ENCODE measurements at regions not wholly inside any gene's neighbourhood (a gene's known extent, or its start where the extent isn't known, plus 50 kb on each side); places are given as distances from the start of the nearest gene placed in this dataset.

- Histone ChIP-seq H3T11ph (ENCODE audit: low read length) (no peak overlapping the region), H2BK20ac (ENCODE audit: low read depth, low read length, poor library complexity, severe bottlenecking) (no peak overlapping the region), H2BK15ac (ENCODE audit: low read depth, low read length) (no peak overlapping the region), H3K79me2 (ENCODE audit: insufficient read depth, low read length) (no peaks in the 10 kb centered on the region), H4K8ac (replicated peaks; ENCODE audit: insufficient read length, low read depth, low read length) (no peak overlapping the region), H3K27me3 (ENCODE audit: insufficient read depth, low read length) (no peaks in the 10 kb centered on the region), H3K56ac (ENCODE audit: insufficient read length, low read depth, low read length) (no peak overlapping the region), H3K23ac (ENCODE audit: insufficient read length, low read depth, low read length) (no peak overlapping the region), H2BK120ac (ENCODE audit: low read depth, low read length, poor library complexity, severe bottlenecking) (no peak overlapping the region), H3K4me1 (ENCODE audit: insufficient read depth, low read length) (no peaks in the 10 kb centered on the region), H3K18ac (ENCODE audit: insufficient read length, low read depth, low read length) (no peak overlapping the region), H3K9ac (ENCODE audit: extremely low read depth, insufficient read length, low read length) (no peak overlapping the region), H2AFZ (ENCODE audit: low read length) (no peak overlapping the region), H4K20me1 (ENCODE audit: control insufficient read depth, insufficient read depth, insufficient read length) (no peaks in the 10 kb centered on the region), H3K79me1 (ENCODE audit: insufficient read depth, low read depth, low read length, poor library complexity, severe bottlenecking) (no peaks in the 10 kb centered on the region), H3K27ac (ENCODE audit: insufficient read length, low read depth, low read length) (no peak overlapping the region), H3K4me2 (ENCODE audit: insufficient read depth, insufficient read length, low read length) (no peak overlapping the region), H3K14ac (ENCODE audit: insufficient read depth, low read length) (no peak overlapping the region), H2AK5ac (ENCODE audit: insufficient read length, low read length) (no peak overlapping the region), H2BK12ac (ENCODE audit: insufficient read length, low read depth, low read length) (no peak overlapping the region), H3K4ac (ENCODE audit: low read depth, low read length) (no peak overlapping the region), H2BK5ac (ENCODE audit: insufficient read length, low read length) (no peak overlapping the region), H3K9me3 (ENCODE audit: control insufficient read depth, low read depth, low read length) (no peaks in the 10 kb centered on the region), H4K91ac (ENCODE audit: insufficient read length, low read depth, low read length) (no peak overlapping the region), H3K23me2 (ENCODE audit: insufficient read length, low read depth, low read length, poor library complexity, severe bottlenecking) (no peaks in the 10 kb centered on the region), H4K5ac (ENCODE audit: insufficient read length, low read depth, low read length) (no peak overlapping the region)
- no peak overlapping the region for H3K4me3 Mint-ChIP-seq
- H3K27ac Mint-ChIP-seq: no peak overlapping the region; a peak in 2 of 7 replicates
- peaks cover 10 to 13% of the 10 kb centered on the region in 2 experiments; a peak in 4 of 5 replicates for H3K9me3 Mint-ChIP-seq
- H3K4me1 Mint-ChIP-seq: peaks cover 8 to 11% of the 10 kb centered on the region in 2 experiments
- peaks cover 15% of the 10 kb centered on the region for H3K27me3 Mint-ChIP-seq (ENCODE audit: low read depth)
- H3K36me3 Mint-ChIP-seq (ENCODE audit: insufficient read depth in 1 of 3, low read depth in 3 of 3): peaks cover 2 to 7% (median 7%) of the 10 kb centered on the region in 3 experiments; a peak in 3 of 7 replicates
- DNase-seq: no peak
- TF ChIP-seq CTCF (conservative IDR thresholded peaks at IDR 0.05): no peak
- WGBS (ENCODE audit: extremely low coverage, insufficient read length, low lambda C conversion rate): no CpG with 5 or more reads among the region's 10 CpGs
Observed at GRCh38 chr6:211871-212497, 80.3 kb upstream of the DUSP22 start.
